Caco-2 (cell line): ENCODE measurements at regions not wholly inside any gene's neighbourhood (a gene's known extent, or its start where the extent isn't known, plus 50 kb on each side); places are given as distances from the start of the nearest gene placed in this dataset.
A peak's percentile ranks its signal among the peaks of the same experiment; 100 is the strongest.
"Not testable (repeated sequence)": the region's sequence is repeated elsewhere in the genome, so short reads cannot be mapped to it uniquely, and the experiment has no call there.

ENCODE experiments used
- BruUV-seq: library from RNA; stranded (reverse); fragments of 400-500 nt; replicated peaks from 2 replicates; lab custom pipeline; 2021; lab: Mats Ljungman, UMichigan
- CTCF ChIA-PET: fragments of 300-600 bp; sonication (Branson Sonifier 250); formaldehyde crosslinking; loops from one replicate; lab custom pipeline; 2022; ENCODE audit warnings: antibody characterized with exemption; lab: Charles Lee
- POLR2A ChIA-PET: fragments of 300-600 bp; sonication (Branson Sonifier 250); formaldehyde crosslinking; loops from one replicate; lab custom pipeline; 2022; ENCODE audit warnings: antibody characterized with exemption; lab: Charles Lee
- DNase-seq, 2 experiments: peaks; one replicate each; pipeline versions ENCODE4 v3.0.0 to v3.0.0-alpha.2; 2020 to 2022
- H3K27me3 ChIP-seq: replicated peaks from 2 replicates; pipeline ENCODE4 v1.6.0; 2011; ENCODE audit warnings: low read length; ENCODE audit not compliant: control insufficient read depth, insufficient read depth
- H3K36me3 ChIP-seq: 2 replicates; pipeline ENCODE4 v1.5.1; 2011; ENCODE audit warnings: low read length; ENCODE audit not compliant: control insufficient read depth, insufficient read depth
- H3K4me1 ChIP-seq: fragments of 250-450 bp; sonication (Bioruptor Pico); 2 replicates; pipeline ENCODE4 v1.5.1; 2020; ENCODE audit warnings: mild to moderate bottlenecking
- H3K4me3 ChIP-seq: 2 replicates; pipeline ENCODE4 v1.5.1; 2011; ENCODE audit warnings: low read depth, mild to moderate bottlenecking, control low read depth, low read length
- H3K9me3 ChIP-seq: fragments of 250-450 bp; sonication (Bioruptor Pico); 2 replicates; pipeline ENCODE4 v1.5.1; 2020; ENCODE audit warnings: mild to moderate bottlenecking, moderate library complexity
- H3K27ac Mint-ChIP-seq: one replicate; pipeline ENCODE4 v1.8.0; 2022; ENCODE audit warnings: mixed read lengths; ENCODE audit not compliant: unreplicated experiment
- H3K27me3 Mint-ChIP-seq: one replicate; pipeline ENCODE4 v1.8.0; 2022; ENCODE audit warnings: mixed read lengths; ENCODE audit not compliant: insufficient read depth, unreplicated experiment
- H3K36me3 Mint-ChIP-seq: one replicate; pipeline ENCODE4 v1.8.0; 2022; ENCODE audit warnings: mild to moderate bottlenecking, mixed read lengths; ENCODE audit not compliant: insufficient read depth, unreplicated experiment
- H3K4me1 Mint-ChIP-seq: one replicate; pipeline ENCODE4 v1.8.0; 2022; ENCODE audit warnings: low read depth, mixed read lengths; ENCODE audit not compliant: unreplicated experiment
- H3K4me3 Mint-ChIP-seq: one replicate; pipeline ENCODE4 v1.8.0; 2022; ENCODE audit warnings: mild to moderate bottlenecking, moderate library complexity, mixed read lengths; ENCODE audit not compliant: unreplicated experiment
- H3K9me3 Mint-ChIP-seq: one replicate; pipeline ENCODE4 v1.8.0; 2022; ENCODE audit warnings: mixed read lengths; ENCODE audit not compliant: unreplicated experiment
- intact Hi-C: fragments of 100-400 bp; cut with micrococcal nuclease; formaldehyde crosslinking; loops from one replicate; pipeline ENCODE4 v1.10.0; 2022; ENCODE audit not compliant: unreplicated experiment
- TF ChIP-seq, protein P1 (sequence below), 2 experiments: fragments of 200-600 bp in 1 of 2; IDR thresholded peaks; 1 replicate in 1 of 2; 2 replicates in 1 of 2; pipeline versions ENCODE4 v1.5.1 to v1.8.0; 2011 to 2022; ENCODE audit warnings: antibody characterized with exemption in 1 of 2, control low read depth in 1 of 2, inconsistent platforms in 1 of 2, low read depth in 1 of 2, low read length in 1 of 2, mild to moderate bottlenecking in 1 of 2, moderate library complexity in 1 of 2; ENCODE audit not compliant: insufficient read depth in 1 of 2, severe bottlenecking in 1 of 2, unreplicated experiment in 1 of 2

DNA sequence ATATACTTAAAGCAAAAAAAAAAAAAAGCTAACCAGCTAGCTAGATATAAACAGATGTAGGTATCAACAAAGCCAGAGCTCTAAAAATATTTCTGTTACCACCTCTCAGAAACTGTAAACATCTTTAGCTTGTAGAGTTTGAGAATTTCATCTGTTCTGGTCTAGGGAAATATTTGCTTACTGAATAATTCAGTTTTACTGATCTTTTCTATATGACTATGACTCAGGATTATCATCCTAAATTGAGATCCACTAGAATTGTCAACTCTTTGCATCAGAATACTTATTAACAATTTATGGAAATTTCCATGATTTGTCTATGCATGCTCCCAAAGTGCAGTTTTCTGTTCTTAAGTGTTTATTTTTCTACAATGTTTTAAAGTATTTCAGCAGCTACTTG is 517.3 kb downstream of the DIPK2A start:
- H3K9me3 ChIP-seq: no peaks in the 10 kb centered on the region
- TF ChIP-seq, protein P1, sequence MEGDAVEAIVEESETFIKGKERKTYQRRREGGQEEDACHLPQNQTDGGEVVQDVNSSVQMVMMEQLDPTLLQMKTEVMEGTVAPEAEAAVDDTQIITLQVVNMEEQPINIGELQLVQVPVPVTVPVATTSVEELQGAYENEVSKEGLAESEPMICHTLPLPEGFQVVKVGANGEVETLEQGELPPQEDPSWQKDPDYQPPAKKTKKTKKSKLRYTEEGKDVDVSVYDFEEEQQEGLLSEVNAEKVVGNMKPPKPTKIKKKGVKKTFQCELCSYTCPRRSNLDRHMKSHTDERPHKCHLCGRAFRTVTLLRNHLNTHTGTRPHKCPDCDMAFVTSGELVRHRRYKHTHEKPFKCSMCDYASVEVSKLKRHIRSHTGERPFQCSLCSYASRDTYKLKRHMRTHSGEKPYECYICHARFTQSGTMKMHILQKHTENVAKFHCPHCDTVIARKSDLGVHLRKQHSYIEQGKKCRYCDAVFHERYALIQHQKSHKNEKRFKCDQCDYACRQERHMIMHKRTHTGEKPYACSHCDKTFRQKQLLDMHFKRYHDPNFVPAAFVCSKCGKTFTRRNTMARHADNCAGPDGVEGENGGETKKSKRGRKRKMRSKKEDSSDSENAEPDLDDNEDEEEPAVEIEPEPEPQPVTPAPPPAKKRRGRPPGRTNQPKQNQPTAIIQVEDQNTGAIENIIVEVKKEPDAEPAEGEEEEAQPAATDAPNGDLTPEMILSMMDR (IDR thresholded peaks at IDR 0.05; ENCODE audit: insufficient read depth in 1 of 2, low read depth in 1 of 2, low read length in 1 of 2, severe bottlenecking in 1 of 2, unreplicated experiment in 1 of 2): no peak
- no peak overlapping the region for H3K4me3 Mint-ChIP-seq
- H3K27me3 Mint-ChIP-seq: no peaks in the 10 kb centered on the region
- no peak for DNase-seq
- no peaks in the 10 kb centered on the region for H3K36me3 ChIP-seq
- H3K4me3 ChIP-seq: no peak overlapping the region
- H3K4me1 Mint-ChIP-seq: no peaks in the 10 kb centered on the region
- H3K36me3 Mint-ChIP-seq: no peaks in the 10 kb centered on the region
- no peaks in the 10 kb centered on the region for H3K27me3 ChIP-seq
- no TSS peak for BruUV-seq
- ChIA-PET POLR2A (no interaction called here), CTCF (no interaction called here)
- no peaks in the 10 kb centered on the region for H3K9me3 Mint-ChIP-seq
- H3K4me1 ChIP-seq: no peaks in the 10 kb centered on the region
- no peak overlapping the region for H3K27ac Mint-ChIP-seq
- intact Hi-C loops: no loop called here

- no peaks in the 10 kb centered on the region for H3K36me3 Mint-ChIP-seq
- intact Hi-C loops: no loop called here
- no peak overlapping the region for H3K27ac Mint-ChIP-seq
- H3K4me1 Mint-ChIP-seq: no peaks in the 10 kb centered on the region
- ChIA-PET POLR2A (no interaction called here), CTCF (no interaction called here)
- TF ChIP-seq, protein P1 (IDR thresholded peaks at IDR 0.05; ENCODE audit: insufficient read depth in 1 of 2, low read depth in 1 of 2, low read length in 1 of 2, severe bottlenecking in 1 of 2, unreplicated experiment in 1 of 2): peak in 1 of 2 experiments; percentile 11
- H3K27me3 ChIP-seq: no peaks in the 10 kb centered on the region
- no peak overlapping the region for H3K4me3 Mint-ChIP-seq
- no peaks in the 10 kb centered on the region for H3K36me3 ChIP-seq
- no peaks in the 10 kb centered on the region for H3K9me3 ChIP-seq
- no peak for DNase-seq
- no peaks in the 10 kb centered on the region for H3K27me3 Mint-ChIP-seq
- no peaks in the 10 kb centered on the region for H3K4me1 ChIP-seq
- BruUV-seq: no TSS peak
- peaks cover 7% of the 10 kb centered on the region for H3K9me3 Mint-ChIP-seq
- no peak overlapping the region for H3K4me3 ChIP-seq
Measured at GRCh38 chr3:144491333-144491732, 519.7 kb downstream of the DIPK2A start.

DNA sequence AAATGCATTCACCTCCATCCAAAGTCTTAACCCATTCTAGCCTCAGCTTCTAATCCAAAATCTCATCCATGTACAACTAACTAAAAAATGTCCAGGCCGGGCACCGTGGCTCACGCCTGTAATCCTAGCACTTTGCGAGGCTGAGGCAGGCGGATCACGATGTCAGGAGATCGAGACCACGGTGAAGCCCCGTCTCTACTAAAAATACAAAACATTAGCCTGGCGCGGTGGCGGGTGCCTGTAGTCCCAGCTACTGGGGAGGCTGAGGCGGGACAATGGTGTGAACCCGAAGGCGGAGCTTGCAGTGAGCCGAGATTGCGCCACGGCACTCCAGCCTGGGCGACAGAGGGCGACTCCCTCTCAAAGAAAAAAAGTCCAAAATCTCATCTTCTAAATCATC is 523.0 kb downstream of the DIPK2A start:
- H3K4me3 ChIP-seq, H3K4me1 ChIP-seq, CTCF ChIA-PET, H3K4me1 Mint-ChIP-seq, H3K27me3 ChIP-seq, H3K27ac Mint-ChIP-seq, H3K27me3 Mint-ChIP-seq, BruUV-seq, H3K36me3 Mint-ChIP-seq, H3K9me3 Mint-ChIP-seq, H3K9me3 ChIP-seq, DNase-seq, intact Hi-C loops, H3K4me3 Mint-ChIP-seq, H3K36me3 ChIP-seq, POLR2A ChIA-PET: not testable (repeated sequence)
